ENCODE measurements at regions not wholly inside any gene's neighbourhood (a gene's known extent, or its start where the extent isn't known, plus 50 kb on each side); places are given as distances from the start of the nearest gene placed in this dataset.

DNA sequence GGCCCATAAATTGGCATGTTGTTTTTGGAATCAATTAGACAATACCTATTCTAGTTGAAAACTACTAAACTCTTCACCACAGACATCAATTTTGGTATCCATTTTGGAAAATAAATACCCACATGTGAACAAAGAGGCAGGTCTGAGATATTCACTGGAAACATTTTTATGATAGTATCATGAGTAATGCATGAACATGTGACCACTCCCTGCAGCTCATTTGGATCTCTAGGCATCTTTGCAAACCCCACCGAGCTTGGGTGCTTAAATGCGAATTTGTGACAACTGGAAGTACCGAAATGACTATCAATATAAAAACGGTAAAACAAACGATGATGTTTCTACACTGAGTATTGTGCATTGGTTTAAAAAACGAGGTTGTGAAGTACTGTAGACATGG is 285.2 kb downstream of the IRF8 start:
- H3K9me3 ChIP-seq (ENCODE audit: control insufficient read depth, insufficient read depth, low read length): peaks cover 4% of the 10 kb centered on the region; the same call in 1 of the 2 replicates
- H3K9me2 ChIP-seq (replicated peaks; ENCODE audit: control insufficient read depth, low read length): no peaks in the 10 kb centered on the region
- no peaks in the 10 kb centered on the region for H3K27me3 ChIP-seq (ENCODE audit: control insufficient read depth, low read length)
- no peaks in the 10 kb centered on the region for H4K20me1 ChIP-seq (ENCODE audit: control insufficient read depth, insufficient read depth, low read depth, low read length)
- no peaks in the 10 kb centered on the region for H3F3A ChIP-seq (ENCODE audit: control insufficient read depth, insufficient read depth)
- H3K36me3 ChIP-seq (ENCODE audit: control insufficient read depth, low read length): no peaks in the 10 kb centered on the region
- H3K4me1 ChIP-seq (ENCODE audit: control insufficient read depth, low read length): no peaks in the 10 kb centered on the region
- no peak overlapping the region for H3K4me2 ChIP-seq (ENCODE audit: low read length)
- no peak overlapping the region for H3K27ac ChIP-seq (ENCODE audit: low read depth, low read length)
- no peaks in the 10 kb centered on the region for H3K79me2 ChIP-seq (ENCODE audit: control insufficient read depth, low read length)
- no peak overlapping the region for H3K4me3 ChIP-seq (ENCODE audit: low read length)
- TF ChIP-seq EZH2phosphoT487 (IDR thresholded peaks at IDR 0.05; ENCODE audit: borderline replicate concordance, low read length): no peak
- TF ChIP-seq, protein P1, sequence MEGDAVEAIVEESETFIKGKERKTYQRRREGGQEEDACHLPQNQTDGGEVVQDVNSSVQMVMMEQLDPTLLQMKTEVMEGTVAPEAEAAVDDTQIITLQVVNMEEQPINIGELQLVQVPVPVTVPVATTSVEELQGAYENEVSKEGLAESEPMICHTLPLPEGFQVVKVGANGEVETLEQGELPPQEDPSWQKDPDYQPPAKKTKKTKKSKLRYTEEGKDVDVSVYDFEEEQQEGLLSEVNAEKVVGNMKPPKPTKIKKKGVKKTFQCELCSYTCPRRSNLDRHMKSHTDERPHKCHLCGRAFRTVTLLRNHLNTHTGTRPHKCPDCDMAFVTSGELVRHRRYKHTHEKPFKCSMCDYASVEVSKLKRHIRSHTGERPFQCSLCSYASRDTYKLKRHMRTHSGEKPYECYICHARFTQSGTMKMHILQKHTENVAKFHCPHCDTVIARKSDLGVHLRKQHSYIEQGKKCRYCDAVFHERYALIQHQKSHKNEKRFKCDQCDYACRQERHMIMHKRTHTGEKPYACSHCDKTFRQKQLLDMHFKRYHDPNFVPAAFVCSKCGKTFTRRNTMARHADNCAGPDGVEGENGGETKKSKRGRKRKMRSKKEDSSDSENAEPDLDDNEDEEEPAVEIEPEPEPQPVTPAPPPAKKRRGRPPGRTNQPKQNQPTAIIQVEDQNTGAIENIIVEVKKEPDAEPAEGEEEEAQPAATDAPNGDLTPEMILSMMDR (IDR thresholded peaks at IDR 0.05; ENCODE audit: low read depth, low read length, poor library complexity, severe bottlenecking): no peak

DNA sequence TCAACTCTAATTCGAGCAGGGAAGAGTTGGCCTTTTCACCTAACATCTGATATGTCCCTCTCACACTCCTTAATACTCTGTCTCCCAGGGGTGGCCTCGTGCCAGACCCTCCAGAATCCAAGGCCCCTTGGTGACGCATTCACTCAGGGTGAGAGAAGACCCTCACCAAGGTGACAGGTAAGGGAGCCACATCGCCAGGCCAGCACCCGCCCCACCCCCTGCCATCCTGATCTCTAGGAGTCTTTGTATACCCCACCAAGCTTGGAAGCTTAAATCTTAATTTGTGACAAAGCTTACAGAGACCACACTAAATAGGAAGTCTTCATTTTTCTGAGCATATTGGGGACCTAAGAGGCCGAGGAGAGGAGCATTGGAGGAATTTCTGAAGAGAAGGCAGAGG is 286.1 kb downstream of the IRF8 start:
- Histone ChIP-seq H3K36me3 (ENCODE audit: control insufficient read depth, low read length) (no peaks in the 10 kb centered on the region), H3K9me3 (ENCODE audit: control insufficient read depth, insufficient read depth, low read length) (peaks cover 4% of the 10 kb centered on the region; the same call in 1 of the 2 replicates), H3K79me2 (ENCODE audit: control insufficient read depth, low read length) (no peaks in the 10 kb centered on the region), H3K4me3 (ENCODE audit: low read length) (no peak overlapping the region), H3K9me2 (replicated peaks; ENCODE audit: control insufficient read depth, low read length) (no peaks in the 10 kb centered on the region), H3F3A (ENCODE audit: control insufficient read depth, insufficient read depth) (no peaks in the 10 kb centered on the region), H4K20me1 (ENCODE audit: control insufficient read depth, insufficient read depth, low read depth, low read length) (no peaks in the 10 kb centered on the region), H3K4me1 (ENCODE audit: control insufficient read depth, low read length) (no peaks in the 10 kb centered on the region), H3K4me2 (ENCODE audit: low read length) (no peak overlapping the region), H3K27ac (ENCODE audit: low read depth, low read length) (no peak overlapping the region), H3K27me3 (ENCODE audit: control insufficient read depth, low read length) (0 out of 2 replicates have a peak, but pooled peaks cover 4% of the 10 kb centered on the region)
- TF ChIP-seq, protein P1 (IDR thresholded peaks at IDR 0.05; ENCODE audit: low read depth, low read length, poor library complexity, severe bottlenecking): no peak
- TF ChIP-seq EZH2phosphoT487 (IDR thresholded peaks at IDR 0.05; ENCODE audit: borderline replicate concordance, low read length): no peak

DNA sequence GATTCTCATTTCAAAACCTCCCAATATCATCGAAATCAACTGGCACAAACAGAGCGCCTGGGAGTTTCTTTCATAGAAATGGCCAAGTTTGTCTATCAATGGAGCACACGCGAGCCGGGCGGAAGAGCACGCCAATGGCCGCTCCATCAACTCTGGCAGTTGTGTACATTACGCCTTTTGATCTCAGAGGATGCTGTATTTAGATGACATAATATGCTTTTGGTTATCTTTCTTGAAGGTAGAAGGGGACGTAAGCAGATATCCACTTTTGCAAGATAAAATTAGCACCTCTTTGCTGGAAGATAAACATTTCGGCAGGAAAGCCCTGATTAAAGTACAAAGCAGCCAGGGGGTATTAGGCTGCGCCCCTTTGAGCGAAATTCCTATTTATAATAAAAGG is 287.4 kb downstream of the IRF8 start:
- Histone ChIP-seq H4K20me1 (ENCODE audit: control insufficient read depth, insufficient read depth, low read depth, low read length) (no peaks in the 10 kb centered on the region), H3K27me3 (ENCODE audit: control insufficient read depth, low read length) (0 out of 2 replicates have a peak, but pooled peaks cover 4% of the 10 kb centered on the region), H3K4me3 (ENCODE audit: low read length) (no peak overlapping the region), H3K9me2 (replicated peaks; ENCODE audit: control insufficient read depth, low read length) (no peaks in the 10 kb centered on the region), H3F3A (ENCODE audit: control insufficient read depth, insufficient read depth) (no peaks in the 10 kb centered on the region), H3K4me2 (ENCODE audit: low read length) (no peak overlapping the region), H3K9me3 (ENCODE audit: control insufficient read depth, insufficient read depth, low read length) (peaks cover 3% of the 10 kb centered on the region; the same call in 1 of the 2 replicates), H3K4me1 (ENCODE audit: control insufficient read depth, low read length) (no peaks in the 10 kb centered on the region), H3K27ac (ENCODE audit: low read depth, low read length) (no peak overlapping the region), H3K79me2 (ENCODE audit: control insufficient read depth, low read length) (no peaks in the 10 kb centered on the region), H3K36me3 (ENCODE audit: control insufficient read depth, low read length) (no peaks in the 10 kb centered on the region)
- TF ChIP-seq, protein P1 (IDR thresholded peaks at IDR 0.05; ENCODE audit: low read depth, low read length, poor library complexity, severe bottlenecking): no peak
- TF ChIP-seq EZH2phosphoT487 (IDR thresholded peaks at IDR 0.05; ENCODE audit: borderline replicate concordance, low read length): no peak

Data from DOHH2 (cell line).